ENCODE measurements at regions not wholly inside any gene's neighbourhood (a gene's known extent, or its start where the extent isn't known, plus 50 kb on each side); places are given as distances from the start of the nearest gene placed in this dataset.
"Not testable (repeated sequence)": the region's sequence is repeated elsewhere in the genome, so short reads cannot be mapped to it uniquely, and the experiment has no call there.

DNA sequence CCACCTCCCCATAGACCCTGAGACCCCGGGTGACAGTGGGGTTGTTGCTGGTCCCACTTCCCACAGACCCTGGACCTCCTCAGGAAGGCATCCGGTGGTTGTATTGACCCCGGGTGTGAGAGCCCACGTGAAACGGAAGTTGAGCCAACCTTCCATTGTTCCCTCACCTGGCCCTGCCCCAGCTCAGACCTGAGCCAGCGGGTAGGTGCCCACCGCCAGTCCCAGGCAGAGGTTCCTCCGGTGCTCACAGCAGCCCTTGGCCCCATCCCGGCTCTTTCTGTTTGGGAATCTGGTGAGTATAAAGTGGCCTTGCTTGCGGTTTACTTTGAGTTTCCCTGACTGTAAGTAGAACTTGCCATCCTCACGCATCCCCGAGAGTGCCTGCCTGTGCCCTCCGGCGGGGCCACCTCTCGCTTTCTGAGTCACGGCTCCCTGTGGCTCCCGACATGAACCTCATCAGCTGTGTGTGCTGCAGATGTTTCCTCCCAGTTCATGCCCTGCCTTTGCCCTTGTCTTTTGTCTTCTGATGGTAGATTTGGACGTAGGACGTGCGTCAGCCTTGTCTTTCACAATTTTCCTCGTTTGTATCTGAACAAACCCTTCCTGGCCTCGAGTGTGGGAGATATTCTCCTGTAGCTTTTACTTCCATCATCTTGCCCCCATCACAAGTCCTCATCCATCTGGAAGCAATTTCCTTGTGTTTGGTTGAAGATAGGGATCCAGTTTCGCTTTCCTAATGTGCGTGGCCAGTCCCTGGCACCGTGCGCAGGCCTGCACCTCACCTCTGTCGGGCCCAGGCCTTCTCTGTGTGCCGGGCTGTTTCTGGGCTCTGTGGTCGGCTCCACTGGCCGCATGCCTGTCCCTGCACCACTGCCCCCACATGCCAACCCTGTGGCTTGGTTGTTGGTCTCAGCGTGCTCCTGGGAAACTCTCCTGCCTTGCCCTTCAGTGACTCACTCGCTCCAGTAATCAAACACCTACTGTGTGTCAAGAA lies 76.0 kb downstream of the METRNL start:
- intact Hi-C loops (cut with DNase I), result no loop called here
- DNase-seq, result peak in 2 of 42 donors; percentile 34

DNA sequence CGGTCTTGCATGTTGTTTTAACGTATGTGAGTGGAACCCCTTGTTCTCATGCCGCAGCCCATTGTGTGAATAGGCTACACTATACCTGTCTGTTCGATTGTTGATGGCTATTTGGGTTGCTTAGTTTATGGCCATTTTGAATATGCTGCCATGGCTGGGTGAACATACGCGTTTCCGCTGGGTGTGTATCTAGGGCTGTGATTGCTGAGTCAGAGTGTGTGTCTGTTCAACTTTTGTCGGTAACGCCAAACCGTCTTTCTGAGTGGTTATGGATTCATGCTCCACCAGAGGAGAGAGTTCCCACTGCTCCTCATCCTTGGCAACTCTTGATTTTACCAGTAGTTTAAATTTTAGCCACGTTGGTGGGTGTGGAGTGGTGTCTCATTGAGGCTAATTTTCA lies 77.0 kb downstream of the METRNL start:
- peak in 2 of 42 donors; percentile 7 to 10 for DNase-seq

DNA sequence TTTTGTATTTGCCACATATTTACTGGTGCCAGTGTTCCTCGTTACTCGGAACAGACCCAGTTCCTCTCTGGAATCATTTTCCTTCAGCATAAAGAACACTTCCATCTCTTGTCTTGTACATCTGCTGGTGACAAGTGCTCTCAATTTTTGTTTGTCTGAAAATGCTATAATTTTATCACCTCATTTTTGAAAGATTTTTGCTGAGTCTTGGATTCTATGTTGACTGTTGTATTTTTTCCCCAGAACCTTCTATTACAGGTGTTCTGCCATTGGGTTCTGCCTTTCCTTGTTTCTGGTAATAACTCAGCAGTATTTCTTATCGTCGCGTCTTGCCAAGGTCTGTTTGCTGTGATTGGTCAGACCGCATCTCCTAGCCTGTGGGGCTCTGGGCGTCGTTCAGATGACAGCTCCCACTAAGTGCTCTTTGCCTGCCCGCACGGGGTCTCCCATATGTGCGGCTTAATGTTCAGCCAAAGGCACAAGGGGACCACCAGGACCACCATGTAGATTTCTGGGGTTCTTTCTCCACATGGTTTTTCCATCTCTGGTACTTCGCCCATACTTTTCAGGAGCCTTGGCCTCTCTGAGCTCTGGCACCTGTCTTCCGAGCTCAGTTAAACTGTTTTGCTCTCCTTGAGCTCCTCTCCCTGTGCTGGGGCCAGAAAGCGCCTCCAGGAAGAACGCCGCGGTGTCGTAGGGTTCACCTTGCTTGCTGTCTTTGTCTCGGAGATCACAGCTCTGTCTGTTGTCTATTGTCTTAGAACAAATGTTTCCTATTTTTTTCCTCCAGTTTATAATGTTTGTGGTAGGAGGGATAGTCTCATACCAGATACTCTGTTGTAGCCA lies 80.0 kb downstream of the METRNL start:
- intact Hi-C loops (cut with DNase I), result no loop called here
- peak in 2 of 42 donors; percentile 22 to 34 for DNase-seq

More for the DNA sequence above, 77.0 kb downstream of the METRNL start:
- intact Hi-C loops (cut with DNase I), result no loop called here

DNA sequence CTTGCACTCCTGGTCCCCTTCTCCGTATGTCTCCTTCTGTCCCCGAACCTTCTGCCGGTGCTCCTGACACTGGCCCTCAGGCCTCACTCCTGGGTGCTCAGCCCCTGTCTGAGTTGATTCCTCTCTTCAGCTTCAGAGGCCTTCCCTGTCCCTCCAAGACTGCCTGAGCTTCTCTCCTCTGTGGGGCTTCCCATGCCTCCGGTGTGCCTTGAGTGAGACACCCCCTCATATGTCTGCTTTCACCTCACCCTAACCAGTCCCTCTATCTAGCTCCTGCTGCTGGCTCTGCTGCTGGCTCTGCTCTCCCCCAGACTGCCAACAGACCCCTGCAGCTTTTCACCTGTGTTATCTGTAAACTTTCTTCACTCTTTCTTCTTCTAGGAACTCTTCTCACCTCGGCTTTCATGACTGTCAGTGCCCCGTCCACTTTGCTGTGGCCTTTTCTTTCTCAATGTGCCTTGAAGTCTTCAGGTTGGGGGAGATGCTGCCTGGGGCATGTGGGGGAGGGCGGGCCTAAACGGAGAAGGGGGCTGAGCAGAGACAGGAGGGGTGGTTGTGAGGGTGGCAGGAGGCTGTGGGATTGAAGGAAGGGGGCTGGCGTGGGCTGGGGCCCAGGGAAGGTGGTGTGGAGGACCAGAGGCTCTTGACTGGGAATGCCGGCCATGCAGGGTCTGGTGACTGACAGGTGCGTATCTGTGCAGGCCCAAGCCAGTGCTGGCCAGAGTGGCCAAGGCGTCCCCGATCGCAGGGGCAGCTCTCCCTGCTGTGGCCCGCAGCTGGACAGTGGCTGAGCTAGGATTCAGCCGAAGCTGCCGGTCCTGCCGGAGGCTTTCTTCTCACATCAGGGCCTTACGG lies 81.3 kb downstream of the METRNL start:
- intact Hi-C loops (cut with DNase I), result no loop called here
- DNase-seq, result peak in 4 of 42 donors; percentile 5 to 27 (median 14)

DNA sequence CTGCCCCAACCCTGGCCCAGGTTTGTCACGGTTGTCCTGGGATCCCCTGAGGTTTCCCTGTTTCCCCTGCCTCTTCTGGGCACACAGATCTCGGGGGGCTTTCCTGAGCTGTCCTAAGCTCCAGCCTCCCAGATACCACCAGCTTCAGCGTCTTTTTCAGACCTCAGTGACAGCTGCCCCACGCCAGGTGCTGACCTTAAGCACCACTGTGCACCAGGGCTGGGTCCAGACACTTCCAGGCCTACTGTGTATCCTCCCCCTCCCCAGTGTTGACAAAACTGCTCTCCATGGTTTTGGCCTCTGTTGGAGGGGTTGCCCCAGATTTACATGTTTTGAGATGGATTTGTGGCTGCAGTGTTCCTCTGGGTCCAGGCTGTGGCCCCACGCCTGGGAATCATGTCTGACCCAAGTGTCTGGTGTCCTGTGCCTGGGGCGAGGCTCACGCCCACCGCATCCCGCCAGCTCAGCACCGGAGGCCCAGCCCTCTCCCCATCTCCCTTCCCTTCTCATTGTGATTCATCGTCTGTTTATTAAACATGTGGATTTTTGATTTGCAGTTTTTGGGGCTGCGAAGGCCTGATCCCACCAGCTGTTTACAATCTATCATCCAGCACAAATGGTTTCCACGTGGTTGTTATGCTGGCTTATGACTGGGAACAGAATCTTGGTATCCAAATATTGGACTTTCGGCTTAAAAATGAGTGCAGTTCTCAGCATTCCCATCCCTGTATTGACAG lies 82.1 kb downstream of the METRNL start:
- intact Hi-C loops (cut with DNase I), result no loop called here
- DNase-seq, result peak in 4 of 42 donors; percentile 8 to 16 (median 14)

DNA sequence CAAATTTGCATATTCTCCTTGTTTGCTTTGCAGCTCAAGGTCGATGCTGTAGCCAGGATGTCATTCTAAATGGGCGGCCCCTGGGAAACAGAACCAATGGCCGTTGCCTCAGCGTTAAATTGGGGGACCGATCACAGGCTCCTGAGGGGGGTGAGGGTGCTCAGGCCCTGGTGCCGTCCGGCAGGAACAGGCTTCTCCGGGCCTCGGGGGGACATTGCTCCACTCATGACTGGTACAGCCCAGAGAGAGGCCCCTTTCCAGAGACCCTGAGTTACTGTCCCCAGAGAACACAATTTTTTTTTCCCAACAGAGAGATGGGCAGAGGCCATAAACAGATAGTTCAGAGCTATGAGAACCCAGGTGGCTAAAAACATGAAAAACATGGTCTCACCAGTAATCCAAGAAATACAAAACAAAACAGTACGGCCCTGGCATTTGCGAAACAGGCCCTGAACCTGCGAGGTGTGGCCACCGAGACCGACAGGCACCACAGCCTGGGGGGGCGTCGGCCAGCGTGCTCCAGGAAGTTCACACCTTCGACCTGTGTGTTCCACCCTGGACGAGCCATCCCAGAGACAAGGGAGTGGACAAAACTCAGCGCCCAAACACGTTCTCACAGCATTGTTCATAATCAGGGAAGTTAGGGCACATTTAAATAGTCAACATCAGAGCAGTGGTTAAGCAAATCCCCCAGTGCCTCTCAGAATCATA lies 82.8 kb downstream of the METRNL start:
- DNase-seq, result peak in 3 of 42 donors; percentile 8 to 21 (median 14)
- intact Hi-C loops (cut with DNase I), result no loop called here

DNA sequence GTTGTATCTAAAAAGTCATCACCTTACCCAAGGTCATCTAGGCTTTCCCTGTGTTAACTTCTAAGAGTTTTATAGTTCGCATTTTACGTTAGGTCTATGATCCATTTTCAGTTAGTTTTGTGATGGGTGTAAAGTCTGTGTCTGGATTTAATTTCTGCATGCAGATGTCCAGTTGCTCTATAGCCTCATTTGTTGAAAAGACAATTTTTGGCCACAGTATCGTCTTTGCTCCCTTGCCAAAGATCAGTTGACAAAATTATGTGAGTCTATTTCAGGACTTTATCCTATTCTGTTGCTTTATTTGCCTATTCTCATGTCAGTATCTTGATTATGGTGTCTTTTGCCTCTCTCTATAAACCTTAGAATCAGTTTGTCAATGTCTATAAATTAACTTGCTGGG lies 85.1 kb downstream of the METRNL start:
- intact Hi-C loops (cut with DNase I), result no loop called here
- no peak for DNase-seq

DNA sequence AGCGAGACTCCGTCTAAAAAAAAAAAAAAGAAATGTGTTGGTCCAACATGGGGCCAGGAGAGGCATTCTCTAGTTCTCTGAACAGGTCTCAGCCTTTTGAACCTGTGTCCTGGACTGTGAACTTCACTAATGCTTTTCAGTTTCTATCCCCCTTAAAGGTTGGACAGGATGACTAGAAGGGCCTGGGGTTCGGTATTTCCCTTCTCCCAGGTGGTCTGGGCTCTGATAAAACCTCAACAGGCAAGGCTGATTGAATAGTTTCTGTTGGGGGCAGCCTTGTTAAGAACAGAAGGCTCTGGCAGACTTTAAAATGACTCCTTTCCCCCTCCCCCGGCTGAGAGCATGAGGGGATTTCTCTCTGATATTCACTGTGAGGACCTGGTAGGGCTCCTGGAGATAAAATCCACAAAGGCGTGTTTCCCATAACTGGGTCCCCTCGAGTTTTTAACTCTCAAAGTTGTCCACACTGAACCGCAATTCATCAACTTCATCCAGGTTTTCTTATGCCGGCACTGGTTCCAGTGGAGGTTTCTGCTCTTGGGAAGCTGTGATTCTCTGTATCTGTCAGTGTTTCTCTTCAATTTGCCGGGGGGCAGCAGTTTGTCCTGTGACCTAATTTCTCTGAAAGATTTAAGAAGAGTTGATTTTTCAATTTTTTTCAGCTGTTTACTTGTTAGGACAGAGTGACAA lies 91.3 kb downstream of the METRNL start:
- DNase-seq, result peak in 2 of 42 donors; percentile 13 to 30
- intact Hi-C loops (cut with DNase I), result no loop called here

DNA sequence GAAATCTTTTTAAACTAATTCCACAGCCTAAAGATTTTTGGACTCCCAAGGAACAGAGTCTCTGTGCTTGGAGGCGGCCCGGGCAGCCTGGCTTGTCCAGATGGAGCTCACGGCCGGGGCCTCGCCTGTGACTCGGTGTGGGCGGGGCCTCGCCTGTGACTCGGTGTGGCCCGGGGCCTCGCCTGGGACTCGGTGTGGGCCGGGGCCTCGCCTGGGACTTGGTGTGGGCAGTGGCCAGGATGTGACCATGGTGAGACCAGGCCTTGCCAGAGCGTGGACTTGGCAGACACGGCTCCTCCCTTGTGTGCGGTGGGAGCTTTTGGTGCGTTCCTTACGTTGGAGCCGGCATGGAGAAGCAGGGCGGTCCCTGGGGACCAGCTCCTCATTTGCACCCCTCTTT lies 92.3 kb downstream of the METRNL start:
- intact Hi-C loops (cut with DNase I), result no loop called here

DNA sequence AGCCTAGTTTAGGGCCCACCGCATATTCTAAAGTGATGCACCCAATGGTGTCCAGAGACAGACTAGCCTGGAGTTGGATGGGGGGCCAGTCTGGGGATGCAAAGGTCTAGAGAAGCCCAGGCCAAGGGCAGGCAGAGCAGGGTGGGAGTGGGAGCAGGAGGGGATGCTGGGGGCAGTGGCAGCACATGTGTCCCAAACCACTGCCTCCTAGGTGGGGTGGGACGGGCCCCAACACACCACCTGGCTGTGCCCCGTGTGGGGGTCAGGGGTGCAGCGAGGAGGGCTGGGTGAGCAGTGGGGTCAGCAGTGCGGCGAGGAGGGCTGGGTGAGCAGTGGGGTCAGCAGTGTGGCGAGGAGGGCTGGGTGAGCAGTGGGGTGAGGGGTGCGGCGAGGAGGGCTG lies 92.7 kb downstream of the METRNL start:
- intact Hi-C loops (cut with DNase I), result not testable (repeated sequence)
- peak in 6 of 42 donors; percentile 0 to 19 (median 4) for DNase-seq

More for the DNA sequence above, 92.3 kb downstream of the METRNL start:
- peak in 10 of 42 donors; percentile 1 to 33 (median 8) for DNase-seq

DNA sequence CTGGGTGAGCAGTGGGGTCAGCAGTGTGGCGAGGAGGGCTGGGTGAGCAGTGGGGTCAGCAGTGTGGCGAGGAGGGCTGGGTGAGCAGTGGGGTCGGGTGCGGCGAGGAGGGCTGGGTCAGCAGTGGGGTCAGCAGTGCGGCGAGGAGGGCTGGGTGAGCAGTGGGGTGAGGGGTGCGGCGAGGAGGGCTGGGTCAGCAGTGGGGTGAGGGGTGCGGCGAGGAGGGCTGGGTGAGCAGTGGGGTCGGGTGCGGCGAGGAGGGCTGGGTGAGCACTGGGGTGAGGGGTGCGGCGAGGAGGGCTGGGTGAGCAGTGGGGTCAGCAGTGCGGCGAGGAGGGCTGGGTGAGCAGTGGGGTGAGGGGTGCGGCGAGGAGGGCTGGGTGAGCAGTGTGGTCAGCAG lies 93.2 kb downstream of the METRNL start:
- intact Hi-C loops (cut with DNase I); DNase-seq: not testable (repeated sequence)

DNA sequence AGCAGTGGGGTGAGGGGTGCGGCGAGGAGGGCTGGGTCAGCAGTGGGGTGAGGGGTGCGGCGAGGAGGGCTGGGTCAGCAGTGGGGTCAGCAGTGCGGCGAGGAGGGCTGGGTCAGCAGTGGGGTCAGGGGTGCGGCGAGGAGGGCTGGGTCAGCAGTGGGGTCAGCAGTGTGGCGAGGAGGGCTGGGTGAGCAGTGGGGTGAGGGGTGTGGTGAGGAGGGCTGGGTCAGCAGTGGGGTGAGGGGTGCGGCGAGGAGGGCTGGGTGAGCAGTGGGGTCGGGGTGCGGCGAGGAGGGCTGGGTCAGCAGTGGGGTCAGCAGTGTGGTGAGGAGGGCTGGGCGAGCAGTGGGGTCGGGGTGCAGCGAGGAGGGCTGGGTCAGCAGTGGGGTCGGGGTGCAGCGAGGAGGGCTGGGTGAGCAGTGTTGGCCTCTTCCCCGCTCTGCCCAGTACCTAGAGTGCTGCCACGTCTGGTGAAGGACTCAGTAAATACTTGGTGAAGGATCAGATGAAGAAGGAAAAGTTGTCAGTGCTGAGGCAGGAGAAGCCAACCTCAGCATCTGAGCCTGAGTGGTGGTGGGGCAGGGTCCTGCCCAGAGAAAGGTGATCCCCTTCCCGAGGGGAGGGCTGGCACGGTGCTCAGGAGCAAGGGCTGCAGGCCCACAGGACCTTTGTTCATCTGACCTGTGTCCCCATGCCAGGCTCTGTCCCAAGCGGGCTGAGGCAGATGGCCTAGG lies 93.9 kb downstream of the METRNL start:
- intact Hi-C loops (cut with DNase I), result not testable (repeated sequence)
- peak in 11 of 42 donors; percentile 0 to 26 (median 6) for DNase-seq

DNA sequence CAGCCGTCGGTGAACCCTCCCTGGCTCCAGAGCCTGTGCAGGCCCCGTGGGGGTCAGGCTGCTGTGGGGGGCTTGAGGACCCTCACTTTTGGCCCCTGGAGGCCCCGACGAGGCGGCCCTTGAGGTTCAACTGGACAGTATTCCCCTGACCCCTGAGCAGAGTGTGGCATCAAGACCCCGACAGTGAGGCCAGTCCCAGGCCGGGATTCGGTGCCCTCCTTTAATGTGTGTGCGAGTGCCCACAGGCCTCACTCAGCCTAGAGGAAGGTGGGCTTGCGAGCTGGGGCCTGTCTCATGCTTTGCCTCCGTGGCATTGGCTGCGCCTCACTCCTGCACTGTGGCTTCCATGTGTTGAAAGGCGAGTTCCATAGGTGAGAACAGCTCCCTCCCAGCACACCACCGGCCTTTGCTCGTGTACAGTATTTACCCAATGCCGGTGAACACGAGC lies 94.5 kb downstream of the METRNL start:
- intact Hi-C loops (cut with DNase I), result no loop called here
- DNase-seq, result peak in 15 of 42 donors; percentile 4 to 30 (median 9)

DNA sequence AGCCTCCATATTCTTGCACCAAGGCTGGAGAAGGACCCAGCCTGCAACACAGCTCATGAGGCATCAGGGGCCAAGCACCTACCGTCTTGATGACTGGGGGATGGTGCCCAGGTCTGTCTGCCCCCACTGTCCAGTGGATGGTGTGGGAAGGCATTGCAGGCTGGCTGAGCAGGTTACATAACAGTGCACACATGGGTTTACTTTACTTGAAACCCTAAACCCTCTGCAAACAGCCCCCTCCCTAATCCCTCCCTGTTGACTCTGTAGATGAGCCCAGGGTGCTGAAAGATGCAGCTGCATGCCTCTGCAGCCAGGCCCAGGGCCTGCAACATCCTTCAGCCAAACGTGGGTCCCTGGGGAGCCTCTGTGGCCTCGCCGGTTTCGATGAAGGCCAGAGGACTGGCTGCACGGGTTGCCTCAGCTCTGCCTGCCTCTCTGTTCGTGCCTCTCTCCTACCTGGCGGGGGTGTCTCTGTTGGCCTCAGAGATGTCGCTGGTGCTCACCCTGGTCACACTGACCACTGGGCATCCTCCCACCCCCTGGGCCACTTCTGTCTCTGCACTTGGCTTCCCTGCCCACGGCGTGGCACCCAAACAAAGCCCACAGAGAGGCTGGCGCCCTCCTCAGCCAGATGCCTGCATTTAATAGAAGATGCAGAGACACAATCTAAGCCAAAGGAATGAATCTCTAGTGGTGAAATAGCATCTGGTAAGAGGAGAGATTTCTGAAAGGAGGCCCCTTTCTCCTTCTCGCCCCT lies 95.1 kb downstream of the METRNL start:
- intact Hi-C loops (cut with DNase I), result no loop called here
- peak in 14 of 42 donors; percentile 1 to 33 (median 12) for DNase-seq

DNA sequence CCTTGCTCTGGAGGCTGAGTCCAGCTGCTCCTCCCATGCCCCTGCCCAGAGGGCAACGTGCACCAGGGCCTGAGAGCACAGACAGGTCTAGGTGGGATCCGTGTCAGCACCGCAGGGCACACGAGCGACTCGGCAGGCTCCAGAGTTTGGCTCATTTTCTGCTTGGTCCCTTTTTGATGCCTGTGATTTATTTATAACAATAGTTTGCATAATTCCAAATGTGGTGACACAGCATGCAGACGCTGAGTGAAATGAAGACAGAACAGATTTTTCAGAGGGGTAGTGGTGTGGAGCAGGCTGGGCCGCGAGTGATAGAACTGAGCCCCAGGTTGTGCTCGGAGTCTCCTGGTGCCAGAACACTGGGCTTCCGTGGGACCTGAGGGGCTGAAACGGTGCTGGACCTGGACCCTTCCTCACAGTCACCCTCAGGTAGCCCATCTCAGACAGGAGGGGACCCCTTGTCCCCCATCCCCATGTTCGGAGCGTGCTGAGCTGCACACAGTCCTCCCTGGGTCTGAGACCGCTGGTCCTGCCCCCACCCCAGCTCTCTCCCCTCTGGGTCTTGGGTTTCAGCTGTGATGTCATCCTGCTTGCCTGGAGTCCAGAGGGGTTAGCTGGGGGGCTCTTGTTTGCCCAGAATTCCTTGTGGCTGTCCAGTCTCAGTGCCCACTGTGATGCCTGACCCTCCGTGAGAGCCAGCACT lies 95.9 kb downstream of the METRNL start:
- peak in 14 of 42 donors; percentile 0 to 32 (median 6) for DNase-seq
- intact Hi-C loops (cut with DNase I), result no loop called here
